Activated CD8-positive, alpha-beta T cell treated with anti-CD3 and anti-CD28 coated beads, Interleukin-2, amount 10 ng/mL, durations not matched to agents 7 days and 5 days (primary cell): ENCODE measurements at regions not wholly inside any gene's neighbourhood (a gene's known extent, or its start where the extent isn't known, plus 50 kb on each side); places are given as distances from the start of the nearest gene placed in this dataset.

Experiments used
- ATAC-seq: fragments of 150-1000 bp; cut with Tn5 transposase; one replicate; pipeline ENCODE4 v1.10.0; 2021; ENCODE audit warnings: moderate library complexity
- CTCF ChIA-PET: fragments of 350-600 bp; sonication (Branson Sonifier 250); formaldehyde crosslinking; loops from one replicate; lab custom pipeline; 2021; ENCODE audit warnings: antibody characterized with exemption; lab: Charles Lee
- POLR2A ChIA-PET: fragments of 350-600 bp; sonication (Branson Sonifier 250); formaldehyde crosslinking; loops from one replicate; lab custom pipeline; 2021; ENCODE audit warnings: antibody characterized with exemption; lab: Charles Lee
- DNase-seq: peaks from one replicate; pipeline ENCODE4 v3.0.0-alpha.2; 2020
- H3K27ac Mint-ChIP-seq: one replicate; pipeline ENCODE4 v1.8.0; 2021; ENCODE audit warnings: mild to moderate bottlenecking, mixed read lengths
- H3K27me3 Mint-ChIP-seq: one replicate; pipeline ENCODE4 v1.8.0; 2021; ENCODE audit warnings: low read depth, mixed read lengths
- H3K36me3 Mint-ChIP-seq: one replicate; pipeline ENCODE4 v1.8.0; 2021; ENCODE audit warnings: low read depth, mixed read lengths
- H3K4me1 Mint-ChIP-seq: one replicate; pipeline ENCODE4 v1.8.0; 2021; ENCODE audit warnings: low read depth, mixed read lengths
- H3K4me3 Mint-ChIP-seq: one replicate; pipeline ENCODE4 v1.8.0; 2021; ENCODE audit warnings: mild to moderate bottlenecking, mixed read lengths
- H3K9me3 Mint-ChIP-seq: one replicate; pipeline ENCODE4 v1.8.0; 2022; ENCODE audit warnings: mixed read lengths; ENCODE audit not compliant: insufficient read depth

DNA sequence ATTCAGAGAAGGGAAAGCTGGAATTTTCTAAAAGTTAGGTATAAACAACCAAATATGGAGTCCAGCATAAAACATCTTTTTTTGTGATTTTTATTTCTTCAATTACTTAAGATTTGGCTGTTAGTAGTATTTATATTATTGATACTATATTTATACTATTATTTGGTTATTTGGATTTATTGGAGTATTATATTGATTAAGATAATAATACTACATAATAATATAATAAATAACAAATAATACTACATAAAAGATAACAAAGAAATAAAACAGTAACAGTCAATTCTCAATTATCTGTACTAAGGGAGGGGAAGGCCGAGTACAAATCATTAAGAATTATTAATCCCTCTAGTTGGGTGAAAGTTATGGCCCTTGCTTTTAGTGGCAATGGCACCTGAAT is 66.0 kb upstream of the IRF2 start:
- Mint-ChIP-seq H3K27ac (no peak overlapping the region), H3K27me3 (peaks cover 2% of the 10 kb centered on the region), H3K4me1 (peaks cover 22% of the 10 kb centered on the region), H3K36me3 (peaks cover 3% of the 10 kb centered on the region), H3K9me3 (no peaks in the 10 kb centered on the region), H3K4me3 (no peak overlapping the region)
- ATAC-seq (no peak), DNase-seq (no peak)
- ChIA-PET POLR2A (interaction anchor here (0.6 to 2.5 kb wide), 2 partner anchors 65 to 69 kb away, joined by 3 to 11 read pairs; partner anchors contain the start of gene IRF2), CTCF (interaction anchor here (1.1 to 2.4 kb wide), 3 partner anchors 11 to 276 kb away, joined by 3 to 23 read pairs (median 4); no protein-coding TSS in a partner anchor)

DNA sequence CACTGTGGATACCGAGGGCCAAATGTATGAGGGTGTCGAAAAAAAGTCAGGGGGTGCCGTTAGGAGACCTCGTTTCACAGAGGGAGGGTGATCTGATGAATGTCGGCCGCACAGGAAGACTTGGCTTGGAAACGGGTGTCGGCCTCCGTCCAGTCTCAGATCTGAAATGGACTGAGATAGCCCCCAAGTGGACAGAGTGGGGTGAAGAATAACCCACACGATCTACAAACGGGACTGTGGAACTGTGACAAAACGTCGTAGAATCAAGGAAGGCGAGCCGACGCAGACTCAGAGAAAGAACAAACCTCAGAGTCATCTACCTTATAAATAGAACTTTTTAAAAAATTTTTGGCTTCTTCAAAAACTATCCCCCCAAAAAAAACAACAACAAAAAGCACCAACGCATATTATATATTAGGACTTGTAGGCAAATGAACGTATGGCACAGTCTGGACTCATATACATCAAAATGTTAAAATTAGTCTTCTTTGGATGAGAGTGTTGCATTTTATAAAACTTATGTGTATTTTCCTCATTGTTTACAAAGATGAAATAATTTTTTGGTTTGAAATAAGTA is 63.8 kb upstream of the IRF2 start:
- Mint-ChIP-seq H3K9me3 (no peaks in the 10 kb centered on the region), H3K4me1 (peaks cover 39% of the 10 kb centered on the region), H3K27ac (peak overlapping the region; percentile 96), H3K27me3 (no peaks in the 10 kb centered on the region), H3K36me3 (peaks cover 7% of the 10 kb centered on the region), H3K4me3 (peak overlapping the region; percentile 95)
- CTCF ChIA-PET: interaction anchor here (2.3 to 5.2 kb wide), 4 partner anchors 24 to 274 kb away, joined by 8 to 70 read pairs (median 30); no protein-coding TSS in a partner anchor
- ATAC-seq (peak; percentile 54), DNase-seq (peak; percentile 79)
- POLR2A ChIA-PET: interaction anchor here (0.7 to 7.3 kb wide), 13 partner anchors 24 to 300 kb away, joined by 3 to 129 read pairs (median 4); partner anchors contain the start of gene IRF2

DNA sequence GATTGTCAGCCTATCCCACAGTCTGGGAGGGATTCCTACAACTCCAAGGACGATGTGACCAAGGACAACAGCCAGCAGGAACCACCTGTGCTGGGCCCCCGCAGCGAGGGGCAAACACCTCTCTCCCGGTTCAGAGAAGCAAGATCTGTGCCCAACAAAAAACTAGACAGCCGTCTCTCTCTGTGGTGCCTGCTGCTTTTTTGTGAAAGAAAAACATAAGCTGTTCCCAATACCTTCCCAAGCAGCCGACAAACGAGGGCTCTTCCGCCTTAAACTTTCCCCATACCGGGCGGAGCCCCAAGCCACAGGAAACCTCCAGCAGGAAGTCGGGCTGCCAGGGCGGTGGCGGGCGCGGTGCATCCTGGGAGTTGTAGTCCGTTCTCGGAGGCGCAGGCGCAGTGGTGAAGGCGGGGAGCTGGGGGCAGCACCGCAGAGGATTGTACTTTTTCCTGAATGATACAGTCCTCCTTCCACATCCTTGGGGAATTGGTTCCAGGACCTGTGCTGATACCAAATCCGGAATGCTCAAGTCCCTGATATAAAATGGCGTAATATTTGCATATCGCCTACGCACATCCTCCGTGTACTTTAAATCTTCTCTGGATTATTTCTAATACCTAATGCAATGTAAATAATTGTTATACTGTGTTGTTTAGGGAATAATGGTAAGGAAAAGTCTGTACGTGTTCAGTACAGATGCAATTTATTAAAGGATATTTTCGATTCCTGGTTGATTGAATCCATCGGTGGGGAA is 63.1 kb upstream of the IRF2 start:
- ChIA-PET CTCF (interaction anchor here (0.6 to 5.2 kb wide), 9 partner anchors 23 to 271 kb away, joined by 3 to 70 read pairs (median 4); no protein-coding TSS in a partner anchor), POLR2A (interaction anchor here (0.7 to 7.3 kb wide), 20 partner anchors 24 to 300 kb away, joined by 3 to 129 read pairs (median 4); partner anchors contain the start of genes CENPU and IRF2)
- H3K36me3 Mint-ChIP-seq: peaks cover 7% of the 10 kb centered on the region
- no peaks in the 10 kb centered on the region for H3K9me3 Mint-ChIP-seq
- H3K27ac Mint-ChIP-seq: peak overlapping the region; percentile 96
- ATAC-seq: peak; percentile 72
- H3K4me1 Mint-ChIP-seq: peaks cover 39% of the 10 kb centered on the region
- DNase-seq: peak; percentile 92
- peak overlapping the region; percentile 95 for H3K4me3 Mint-ChIP-seq
- H3K27me3 Mint-ChIP-seq: no peaks in the 10 kb centered on the region

DNA sequence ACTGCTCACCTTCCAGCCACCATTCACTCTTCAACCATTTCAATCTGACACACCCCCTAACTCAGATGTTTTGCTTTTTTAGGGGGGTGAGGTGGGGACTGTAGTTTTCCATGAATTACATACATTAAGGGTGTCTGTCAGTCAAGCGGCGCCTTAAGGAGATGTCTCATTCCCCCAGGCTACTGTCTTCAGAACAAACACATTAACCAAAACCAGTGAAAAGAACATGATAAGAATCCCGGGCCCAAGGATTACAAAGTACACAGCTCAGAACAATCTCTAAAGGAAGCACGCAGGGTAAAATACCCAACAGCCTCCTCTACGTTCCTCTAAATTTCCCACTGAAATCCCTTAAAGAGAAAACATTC is 62.5 kb upstream of the IRF2 start:
- H3K27ac Mint-ChIP-seq: peak overlapping the region; percentile 96
- H3K4me1 Mint-ChIP-seq: peaks cover 39% of the 10 kb centered on the region
- ChIA-PET POLR2A (interaction anchor here (0.6 to 7.3 kb wide), 17 partner anchors 23 to 273 kb away, joined by 3 to 129 read pairs (median 4); partner anchors contain the start of genes CENPU and IRF2), CTCF (interaction anchor here (0.6 to 5.2 kb wide), 8 partner anchors 22 to 271 kb away, joined by 3 to 70 read pairs (median 4); no protein-coding TSS in a partner anchor)
- DNase-seq (no peak), ATAC-seq (peak; percentile 17)
- no peaks in the 10 kb centered on the region for H3K9me3 Mint-ChIP-seq
- peaks cover 7% of the 10 kb centered on the region for H3K36me3 Mint-ChIP-seq
- H3K27me3 Mint-ChIP-seq: no peaks in the 10 kb centered on the region
- peak overlapping the region; percentile 95 for H3K4me3 Mint-ChIP-seq

DNA sequence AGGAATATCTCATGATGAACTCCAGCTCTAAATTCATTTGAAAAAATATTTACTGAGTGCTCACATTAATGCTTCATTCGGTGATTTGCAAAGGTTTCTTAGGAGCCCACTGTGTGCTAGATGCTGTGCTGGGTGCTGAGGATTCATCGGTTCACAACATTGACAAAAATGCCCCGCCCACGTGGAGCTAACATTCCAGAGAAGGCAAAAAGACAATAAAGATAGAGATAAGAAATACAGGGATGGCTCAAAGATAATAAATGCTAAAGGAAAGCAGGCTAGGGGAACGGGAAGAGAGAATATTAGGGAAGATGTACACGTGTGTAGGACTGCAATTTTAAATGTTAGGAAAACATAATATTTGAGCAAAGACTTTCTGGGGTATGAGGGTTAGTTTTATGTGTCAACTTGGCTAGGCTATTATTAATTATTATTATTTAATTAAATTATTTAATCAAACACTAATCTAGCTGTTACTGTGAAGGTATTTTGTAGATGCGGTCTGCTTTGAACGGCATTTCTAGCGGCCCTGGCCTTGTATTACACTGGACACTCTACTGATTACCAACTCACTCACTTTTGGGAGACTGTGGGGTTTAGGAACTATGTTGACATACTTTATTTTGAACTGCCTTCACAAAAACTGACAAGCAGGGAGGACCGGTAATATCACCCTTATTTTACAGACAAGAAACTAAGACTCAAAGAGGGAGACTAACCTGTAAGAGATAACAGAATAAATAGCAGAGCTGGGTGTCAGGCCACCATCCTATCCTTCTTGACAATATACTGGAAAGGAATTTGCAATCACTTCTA is 61.9 kb upstream of the IRF2 start:
- no peaks in the 10 kb centered on the region for H3K9me3 Mint-ChIP-seq
- DNase-seq (no peak), ATAC-seq (no peak)
- peaks cover 7% of the 10 kb centered on the region for H3K36me3 Mint-ChIP-seq
- no peaks in the 10 kb centered on the region for H3K27me3 Mint-ChIP-seq
- ChIA-PET CTCF (interaction anchor here (0.6 to 5.2 kb wide), 10 partner anchors 22 to 270 kb away, joined by 3 to 70 read pairs (median 4); no protein-coding TSS in a partner anchor), POLR2A (interaction anchor here (0.6 to 7.3 kb wide), 15 partner anchors 22 to 270 kb away, joined by 3 to 129 read pairs (median 5); partner anchors contain the start of genes CENPU and IRF2)
- peaks cover 41% of the 10 kb centered on the region for H3K4me1 Mint-ChIP-seq
- H3K27ac Mint-ChIP-seq: peak overlapping the region; percentile 96
- H3K4me3 Mint-ChIP-seq: peak overlapping the region; percentile 95

DNA sequence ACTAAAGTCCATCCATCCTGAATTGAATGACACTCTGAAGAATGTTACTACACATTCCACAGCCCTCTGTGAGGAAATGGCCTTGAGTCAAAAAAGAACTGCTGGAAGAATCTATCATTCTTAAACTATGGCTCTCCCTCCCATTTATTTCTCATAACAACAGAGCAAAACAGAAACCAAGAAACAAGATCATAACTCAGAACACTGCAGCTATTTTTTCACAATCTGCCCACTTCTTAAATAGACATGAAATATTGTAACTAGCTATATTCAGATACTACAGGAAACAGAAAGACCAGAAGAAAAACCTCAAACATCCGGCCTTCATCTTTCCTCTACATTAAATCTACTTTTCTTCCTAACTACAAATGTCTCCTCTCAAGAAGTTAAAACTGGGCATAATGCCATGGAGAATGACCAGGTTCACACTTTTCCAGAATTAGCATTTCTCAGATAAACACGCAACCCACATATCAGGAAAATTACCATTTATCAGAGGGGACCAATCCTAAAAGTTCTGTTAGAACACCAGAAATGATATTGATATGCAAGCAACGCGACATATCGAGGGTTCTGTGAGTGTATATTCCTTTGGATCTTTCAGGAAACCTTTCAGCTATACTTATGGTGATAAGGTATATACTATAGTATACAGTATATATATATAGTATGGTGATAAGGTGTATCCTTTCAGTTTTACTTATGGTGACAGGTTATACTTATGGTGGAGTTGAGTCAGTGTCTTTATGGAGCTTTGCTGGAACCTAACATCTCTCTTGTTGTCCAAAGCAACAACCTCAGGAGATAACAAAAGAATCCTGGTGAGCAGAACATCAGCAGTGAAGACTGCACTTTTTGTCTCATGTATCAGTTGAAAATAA is 60.4 kb upstream of the IRF2 start:
- ChIA-PET POLR2A (interaction anchor here (0.6 to 7.3 kb wide), 16 partner anchors 21 to 271 kb away, joined by 3 to 129 read pairs (median 4); partner anchors contain the start of genes CENPU and IRF2), CTCF (interaction anchor here (0.7 to 5.2 kb wide), 18 partner anchors 9 to 269 kb away, joined by 3 to 70 read pairs (median 4); partner anchors contain the start of gene IRF2)
- ATAC-seq: peak; percentile 62
- peak overlapping the region; percentile 89 for H3K27ac Mint-ChIP-seq
- H3K4me1 Mint-ChIP-seq: peaks cover 47% of the 10 kb centered on the region
- H3K27me3 Mint-ChIP-seq: no peaks in the 10 kb centered on the region
- no peaks in the 10 kb centered on the region for H3K9me3 Mint-ChIP-seq
- DNase-seq: no peak
- peak overlapping the region; percentile 48 for H3K4me3 Mint-ChIP-seq
- peaks cover 7% of the 10 kb centered on the region for H3K36me3 Mint-ChIP-seq

DNA sequence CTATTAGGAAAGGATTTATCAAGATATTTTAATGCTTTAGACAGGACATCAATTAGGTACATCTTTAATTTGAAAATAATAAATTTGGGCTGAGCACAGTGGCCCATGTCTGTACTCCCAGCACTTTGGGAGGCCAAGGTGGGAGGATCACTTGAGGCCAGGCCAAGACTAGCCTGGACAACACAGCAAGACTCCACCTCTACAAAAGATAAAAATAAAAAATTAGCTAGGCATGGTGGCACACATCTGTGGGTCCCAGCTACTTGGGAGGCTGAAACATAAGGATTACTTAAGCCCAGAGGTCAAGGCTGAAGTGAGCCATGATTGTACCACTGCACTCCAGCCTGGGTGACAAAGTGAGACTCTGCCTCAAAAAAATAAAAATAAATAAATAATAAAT is 59.6 kb upstream of the IRF2 start:
- DNase-seq (no peak), ATAC-seq (no peak)
- Mint-ChIP-seq H3K4me3 (peak overlapping the region; percentile 16), H3K36me3 (peaks cover 7% of the 10 kb centered on the region), H3K4me1 (peaks cover 55% of the 10 kb centered on the region), H3K9me3 (no peaks in the 10 kb centered on the region), H3K27ac (peak overlapping the region; percentile 83), H3K27me3 (no peaks in the 10 kb centered on the region)
- ChIA-PET CTCF (interaction anchor here (0.7 to 5.2 kb wide), 13 partner anchors 8 to 268 kb away, joined by 3 to 70 read pairs (median 5); partner anchors contain the start of gene IRF2), POLR2A (interaction anchor here (0.6 to 7.3 kb wide), 10 partner anchors 20 to 270 kb away, joined by 3 to 129 read pairs (median 4); partner anchors contain the start of genes CENPU and IRF2)

DNA sequence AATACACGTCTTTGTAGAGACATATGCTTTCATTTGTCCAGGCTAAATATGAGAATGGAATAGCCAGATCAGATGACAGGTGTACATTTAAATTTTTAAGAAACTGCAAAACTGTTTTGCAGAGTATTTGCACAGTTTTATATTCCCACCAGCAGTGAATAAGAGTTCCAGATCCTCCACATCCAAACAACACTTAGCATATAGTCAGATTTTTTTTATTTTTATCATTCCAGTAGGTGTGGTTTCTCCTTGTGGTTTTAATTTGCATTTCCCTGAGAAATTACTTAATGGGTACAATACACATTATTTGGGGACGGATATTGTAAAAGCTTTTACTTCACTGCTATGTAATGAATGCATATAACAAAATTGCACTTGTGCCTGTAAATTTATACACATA is 56.7 kb upstream of the IRF2 start:
- peaks cover 47% of the 10 kb centered on the region for H3K4me1 Mint-ChIP-seq

DNA sequence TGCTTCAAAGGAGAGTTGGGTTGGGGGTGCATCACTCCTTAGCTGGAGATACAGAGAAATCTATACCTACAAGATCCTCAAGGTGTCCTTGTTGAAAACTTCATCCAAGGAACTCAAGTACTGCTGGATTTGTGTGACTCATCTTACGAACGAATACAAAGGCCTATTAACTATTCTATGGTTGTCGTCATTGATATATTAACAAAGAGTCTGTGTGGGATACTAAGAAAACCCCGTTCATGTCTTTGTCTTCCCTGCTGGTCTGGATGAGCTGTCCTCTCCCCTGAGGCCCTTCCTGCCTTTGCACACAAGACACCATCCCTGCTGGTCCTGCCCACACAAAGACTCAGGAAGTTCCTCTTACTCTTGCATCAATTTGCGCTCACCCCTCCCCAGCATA is 54.9 kb upstream of the IRF2 start:
- no peak for DNase-seq
- peaks cover 15% of the 10 kb centered on the region for H3K36me3 Mint-ChIP-seq
- H3K4me1 Mint-ChIP-seq: peaks cover 31% of the 10 kb centered on the region
- ChIA-PET POLR2A (interaction anchor here (1.2 kb wide), 1 partner anchor 54 kb away, joined by 5 read pairs; no protein-coding TSS in a partner anchor), CTCF (interaction anchor here (1.5 kb wide), 1 partner anchor 15 kb away, joined by 5 read pairs; no protein-coding TSS in a partner anchor)
- H3K27ac Mint-ChIP-seq: no peak overlapping the region
- H3K4me3 Mint-ChIP-seq: no peak overlapping the region
- H3K9me3 Mint-ChIP-seq: peaks cover 5% of the 10 kb centered on the region
- ATAC-seq: no peak
- no peaks in the 10 kb centered on the region for H3K27me3 Mint-ChIP-seq

More for the DNA sequence above, 56.7 kb upstream of the IRF2 start:
- POLR2A ChIA-PET: interaction anchor here (7.3 kb wide), 1 partner anchor 17 kb away, joined by 71 read pairs; no protein-coding TSS in a partner anchor
- no peaks in the 10 kb centered on the region for H3K27me3 Mint-ChIP-seq
- DNase-seq: no peak
- CTCF ChIA-PET: interaction anchor here (0.9 to 2.1 kb wide), 3 partner anchors 16 to 266 kb away, joined by 3 to 5 read pairs (median 3); no protein-coding TSS in a partner anchor
- H3K36me3 Mint-ChIP-seq: peaks cover 5% of the 10 kb centered on the region
- H3K4me3 Mint-ChIP-seq: no peak overlapping the region
- no peaks in the 10 kb centered on the region for H3K9me3 Mint-ChIP-seq
- no peak for ATAC-seq
- no peak overlapping the region for H3K27ac Mint-ChIP-seq

DNA sequence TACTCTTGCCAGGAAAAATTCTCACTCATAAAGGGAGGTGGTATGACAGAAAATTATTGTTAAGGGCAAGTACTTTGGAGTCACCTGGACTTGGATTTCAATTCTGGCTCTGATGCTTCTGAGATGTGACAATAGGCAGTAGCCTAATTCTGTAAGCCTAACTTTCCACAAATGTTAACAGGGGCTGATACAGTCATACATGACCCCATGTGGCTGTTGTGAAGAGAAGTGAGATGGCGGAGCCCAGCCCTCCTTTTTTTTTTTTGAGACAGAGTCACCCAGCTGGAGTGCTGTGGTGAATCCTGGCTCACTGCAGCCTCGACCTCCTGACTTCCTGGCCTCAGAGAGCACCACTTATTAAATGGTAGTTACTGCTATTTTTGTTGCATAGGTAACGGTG is 54.4 kb upstream of the IRF2 start:
- CTCF ChIA-PET: interaction anchor here (1.5 kb wide), 1 partner anchor 15 kb away, joined by 5 read pairs; no protein-coding TSS in a partner anchor
- no peak for DNase-seq

More for the DNA sequence above, 54.4 kb upstream of the IRF2 start:
- POLR2A ChIA-PET: interaction anchor here (1.2 kb wide), 1 partner anchor 54 kb away, joined by 5 read pairs; no protein-coding TSS in a partner anchor
- Mint-ChIP-seq H3K36me3 (peaks cover 15% of the 10 kb centered on the region), H3K4me3 (no peak overlapping the region), H3K4me1 (peaks cover 29% of the 10 kb centered on the region), H3K9me3 (peaks cover 5% of the 10 kb centered on the region), H3K27ac (no peak overlapping the region), H3K27me3 (no peaks in the 10 kb centered on the region)
- no peak for ATAC-seq
